DMS79 (cell line): ENCODE measurements at regions not wholly inside any gene's neighbourhood (a gene's known extent, or its start where the extent isn't known, plus 50 kb on each side); places are given as distances from the start of the nearest gene placed in this dataset.
"Not testable (repeated sequence)": the region's sequence is repeated elsewhere in the genome, so short reads cannot be mapped to it uniquely, and the experiment has no call there.

Source experiments
- DNase-seq: peaks from one replicate; lab custom pipeline; 2025; lab: John Stamatoyannopoulos, UW

- DNase-seq, result no peak
Observed at GRCh38 chr2:234797566-234798250, 154.1 kb upstream of the SH3BP4 start.

- no peak for DNase-seq
Observed at GRCh38 chr2:234796045-234796591, 155.7 kb upstream of the SH3BP4 start.

- DNase-seq, result no peak
Observed at GRCh38 chr2:234795272-234795920, 156.4 kb upstream of the SH3BP4 start.

GRCh38 chr2:234794866-234795265 lies 157.0 kb upstream of the SH3BP4 start:
- DNase-seq, result no peak

- DNase-seq, result no peak
Observed at GRCh38 chr2:234793212-234793785, 158.5 kb upstream of the SH3BP4 start.

GRCh38 chr2:234792621-234793022 lies 159.2 kb upstream of the SH3BP4 start:
- no peak for DNase-seq

- not testable (repeated sequence) for DNase-seq
Observed at GRCh38 chr2:234792096-234792495, 159.7 kb upstream of the SH3BP4 start.

GRCh38 chr2:234790380-234790779 lies 161.4 kb upstream of the SH3BP4 start:
- DNase-seq, result no peak

- no peak for DNase-seq
Observed at GRCh38 chr2:234789556-234790325, 162.1 kb upstream of the SH3BP4 start.

- DNase-seq, result no peak
Observed at GRCh38 chr2:234788841-234789240, 163.0 kb upstream of the SH3BP4 start.

- no peak for DNase-seq
Observed at GRCh38 chr2:234788381-234788780, 163.4 kb upstream of the SH3BP4 start.

GRCh38 chr2:234787114-234787513 lies 164.7 kb upstream of the SH3BP4 start:
- no peak for DNase-seq

- DNase-seq, result no peak
Observed at GRCh38 chr2:234773764-234774409, 177.9 kb upstream of the SH3BP4 start.

GRCh38 chr2:234773129-234773528 lies 178.7 kb upstream of the SH3BP4 start:
- no peak for DNase-seq

- DNase-seq, result no peak
Observed at GRCh38 chr2:234772733-234773060, 179.1 kb upstream of the SH3BP4 start.

GRCh38 chr2:234771980-234772732 lies 179.7 kb upstream of the SH3BP4 start:
- DNase-seq, result no peak

GRCh38 chr2:234771176-234771575 lies 180.6 kb upstream of the SH3BP4 start:
- no peak for DNase-seq

GRCh38 chr2:234770715-234771141 lies 181.1 kb upstream of the SH3BP4 start:
- DNase-seq, result no peak

GRCh38 chr2:234770031-234770506 lies 181.7 kb upstream of the SH3BP4 start:
- peak; percentile 80 for DNase-seq

- no peak for DNase-seq
Observed at GRCh38 chr2:234768608-234769196, 183.1 kb upstream of the SH3BP4 start.

- no peak for DNase-seq
Observed at GRCh38 chr2:234765279-234765678, 186.5 kb upstream of the SH3BP4 start.
